Nephron (organoid): ENCODE measurements at regions not wholly inside any gene's neighbourhood (a gene's known extent, or its start where the extent isn't known, plus 50 kb on each side); places are given as distances from the start of the nearest gene placed in this dataset.

Experiments
- H3K27ac Mint-ChIP-seq, 3 experiments: 2 replicates each; pipeline ENCODE4 v1.8.0; 2020; ENCODE audit warnings: mixed read lengths in 3 of 3, mild to moderate bottlenecking in 2 of 3, moderate library complexity in 1 of 3
- H3K27me3 Mint-ChIP-seq: 2 replicates; pipeline ENCODE4 v1.8.0; 2021; ENCODE audit warnings: low read depth, mild to moderate bottlenecking, moderate library complexity, mixed read lengths
- H3K36me3 Mint-ChIP-seq: 2 replicates; pipeline ENCODE4 v1.8.0; 2020; ENCODE audit warnings: low read depth, mixed read lengths
- H3K4me1 Mint-ChIP-seq: 2 replicates; pipeline ENCODE4 v1.8.0; 2020; ENCODE audit warnings: mixed read lengths
- H3K4me3 Mint-ChIP-seq, 3 experiments: 2 replicates each; pipeline ENCODE4 v1.8.0; 2020; ENCODE audit warnings: mild to moderate bottlenecking in 3 of 3, mixed read lengths in 3 of 3, moderate library complexity in 2 of 3
- H3K9me3 Mint-ChIP-seq: 2 replicates; pipeline ENCODE4 v1.8.0; 2020; ENCODE audit warnings: mixed read lengths
- TF ChIP-seq, protein P1 (sequence below), 3 experiments: fragments of 200-600 bp; sonication (generic); IDR thresholded peaks; one replicate each; pipeline ENCODE4 v1.5.0; 2021; ENCODE audit warnings: antibody characterized with exemption in 3 of 3; ENCODE audit not compliant: unreplicated experiment in 3 of 3

DNA sequence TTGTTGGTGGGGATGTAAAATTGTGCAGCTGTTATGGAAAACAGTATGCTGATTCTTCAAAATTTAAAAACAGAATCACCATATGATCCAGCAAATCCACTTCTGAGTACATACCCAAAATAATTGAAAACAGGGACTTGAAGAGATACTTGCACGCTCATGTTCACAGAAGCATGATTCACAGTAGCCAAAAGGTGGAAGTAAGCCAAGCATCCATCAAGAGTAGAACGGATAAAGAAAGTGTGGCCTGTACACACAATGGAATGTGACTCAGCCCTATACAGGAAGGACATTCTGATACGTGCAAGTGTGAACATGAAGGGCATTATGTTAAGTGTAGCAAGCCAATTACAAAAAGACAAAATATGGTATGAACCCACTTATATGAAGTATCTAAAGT, 696.7 kb upstream of the CELF2 start:
- H3K9me3 Mint-ChIP-seq = peaks cover 5% of the 10 kb centered on the region
- no peaks in the 10 kb centered on the region for H3K27me3 Mint-ChIP-seq
- TF ChIP-seq, protein P1, sequence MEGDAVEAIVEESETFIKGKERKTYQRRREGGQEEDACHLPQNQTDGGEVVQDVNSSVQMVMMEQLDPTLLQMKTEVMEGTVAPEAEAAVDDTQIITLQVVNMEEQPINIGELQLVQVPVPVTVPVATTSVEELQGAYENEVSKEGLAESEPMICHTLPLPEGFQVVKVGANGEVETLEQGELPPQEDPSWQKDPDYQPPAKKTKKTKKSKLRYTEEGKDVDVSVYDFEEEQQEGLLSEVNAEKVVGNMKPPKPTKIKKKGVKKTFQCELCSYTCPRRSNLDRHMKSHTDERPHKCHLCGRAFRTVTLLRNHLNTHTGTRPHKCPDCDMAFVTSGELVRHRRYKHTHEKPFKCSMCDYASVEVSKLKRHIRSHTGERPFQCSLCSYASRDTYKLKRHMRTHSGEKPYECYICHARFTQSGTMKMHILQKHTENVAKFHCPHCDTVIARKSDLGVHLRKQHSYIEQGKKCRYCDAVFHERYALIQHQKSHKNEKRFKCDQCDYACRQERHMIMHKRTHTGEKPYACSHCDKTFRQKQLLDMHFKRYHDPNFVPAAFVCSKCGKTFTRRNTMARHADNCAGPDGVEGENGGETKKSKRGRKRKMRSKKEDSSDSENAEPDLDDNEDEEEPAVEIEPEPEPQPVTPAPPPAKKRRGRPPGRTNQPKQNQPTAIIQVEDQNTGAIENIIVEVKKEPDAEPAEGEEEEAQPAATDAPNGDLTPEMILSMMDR (IDR thresholded peaks at IDR 0.05; ENCODE audit: unreplicated experiment in 3 of 3) = no peak
- no peaks in the 10 kb centered on the region for H3K36me3 Mint-ChIP-seq
- no peak overlapping the region for H3K27ac Mint-ChIP-seq
- no peak overlapping the region for H3K4me3 Mint-ChIP-seq
- peaks cover 5% of the 10 kb centered on the region for H3K4me1 Mint-ChIP-seq

DNA sequence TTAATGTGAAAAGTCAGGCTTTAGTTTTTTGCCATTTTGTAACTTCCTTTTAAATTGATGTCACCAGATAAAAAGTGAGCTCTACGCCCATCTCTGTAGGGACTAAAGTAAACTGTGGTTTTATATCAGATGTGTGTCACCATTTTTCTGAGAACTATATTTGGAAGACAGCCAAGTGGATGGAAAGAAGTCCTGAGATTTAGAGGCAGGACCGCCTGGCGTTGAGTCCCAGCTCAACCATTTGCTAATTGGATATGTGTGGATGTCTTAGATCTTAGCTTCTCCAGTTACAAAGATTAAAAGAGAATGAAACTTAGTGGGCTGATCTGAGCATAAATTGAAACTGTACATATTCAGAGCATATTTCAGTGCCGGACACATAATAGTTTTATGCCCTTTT, 691.6 kb upstream of the CELF2 start:
- Mint-ChIP-seq H3K9me3 (no peaks in the 10 kb centered on the region), H3K27ac (no peak overlapping the region), H3K4me3 (no peak overlapping the region), H3K4me1 (peaks cover 5% of the 10 kb centered on the region), H3K36me3 (no peaks in the 10 kb centered on the region), H3K27me3 (no peaks in the 10 kb centered on the region)
- TF ChIP-seq, protein P1 (IDR thresholded peaks at IDR 0.05; ENCODE audit: unreplicated experiment in 3 of 3) = no peak

DNA sequence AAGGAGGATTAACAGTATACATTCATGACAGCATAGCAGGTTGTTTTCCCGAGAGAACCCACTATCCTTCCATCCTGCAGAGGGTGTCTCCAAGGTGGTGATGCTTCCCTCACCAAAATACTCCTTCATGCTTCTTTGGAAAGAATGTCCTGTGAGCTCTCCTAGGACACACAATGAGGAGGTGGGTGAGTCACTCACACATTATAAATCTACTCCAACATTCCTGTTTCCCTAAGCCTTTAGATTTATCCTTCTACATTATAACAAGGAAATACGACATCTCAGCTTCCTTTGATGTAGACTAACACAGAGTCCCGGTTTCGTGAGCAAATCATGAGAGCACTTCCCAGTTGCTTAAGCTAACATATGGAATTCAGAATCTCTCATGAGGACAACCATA, 689.7 kb upstream of the CELF2 start:
- H3K9me3 Mint-ChIP-seq = no peaks in the 10 kb centered on the region
- no peaks in the 10 kb centered on the region for H3K36me3 Mint-ChIP-seq
- no peaks in the 10 kb centered on the region for H3K27me3 Mint-ChIP-seq
- H3K4me3 Mint-ChIP-seq = no peak overlapping the region
- TF ChIP-seq, protein P1 (IDR thresholded peaks at IDR 0.05; ENCODE audit: unreplicated experiment in 3 of 3) = no peak
- H3K4me1 Mint-ChIP-seq = peaks cover 5% of the 10 kb centered on the region
- no peak overlapping the region for H3K27ac Mint-ChIP-seq

DNA sequence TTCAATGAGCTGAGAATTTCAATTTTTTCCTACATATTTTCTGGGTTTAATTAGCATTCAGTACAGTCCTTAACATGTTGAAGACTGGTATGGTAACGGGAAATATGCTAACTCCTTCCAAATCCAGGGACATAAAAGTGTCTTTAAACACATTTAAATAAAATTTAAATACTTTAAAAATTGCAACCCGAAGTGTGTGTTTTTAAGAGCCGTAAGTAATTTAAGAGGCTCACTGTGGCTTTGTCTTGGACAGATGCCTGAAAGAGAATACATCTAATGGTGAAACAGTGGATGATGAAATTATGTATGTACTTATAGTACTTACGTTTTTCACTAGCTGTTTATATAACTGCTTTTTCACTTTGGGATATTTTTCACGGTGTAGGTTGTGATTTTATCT, 687.3 kb upstream of the CELF2 start:
- peaks cover 3% of the 10 kb centered on the region for H3K4me1 Mint-ChIP-seq
- TF ChIP-seq, protein P1 (IDR thresholded peaks at IDR 0.05; ENCODE audit: unreplicated experiment in 3 of 3) = no peak
- peak overlapping the region in 1 of 3 experiments; percentile 54 for H3K27ac Mint-ChIP-seq
- H3K9me3 Mint-ChIP-seq = no peaks in the 10 kb centered on the region
- peaks cover 4% of the 10 kb centered on the region for H3K27me3 Mint-ChIP-seq
- no peak overlapping the region for H3K4me3 Mint-ChIP-seq
- no peaks in the 10 kb centered on the region for H3K36me3 Mint-ChIP-seq

DNA sequence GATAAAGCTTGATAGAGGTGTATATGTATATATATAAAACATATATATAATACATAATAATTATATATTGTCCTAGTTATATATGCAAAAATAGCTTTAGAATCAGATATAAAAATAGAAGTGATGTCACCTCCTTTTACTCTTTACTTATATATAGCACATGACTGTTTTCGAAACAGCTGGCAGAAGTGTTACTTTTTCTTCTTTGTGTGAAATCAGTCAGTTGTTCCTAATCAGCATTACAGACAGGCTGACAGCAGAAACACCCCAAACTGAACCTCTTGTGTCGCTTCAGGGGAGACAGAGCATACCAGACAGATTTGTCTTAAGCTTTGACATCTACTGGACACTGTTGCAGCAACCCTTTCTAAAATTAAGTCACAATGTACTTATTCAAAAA, 684.9 kb upstream of the CELF2 start:
- Mint-ChIP-seq H3K27ac (no peak overlapping the region), H3K4me1 (no peaks in the 10 kb centered on the region), H3K4me3 (no peak overlapping the region), H3K36me3 (no peaks in the 10 kb centered on the region), H3K9me3 (no peaks in the 10 kb centered on the region), H3K27me3 (peaks cover 4% of the 10 kb centered on the region)
- TF ChIP-seq, protein P1 (IDR thresholded peaks at IDR 0.05; ENCODE audit: unreplicated experiment in 3 of 3) = no peak

DNA sequence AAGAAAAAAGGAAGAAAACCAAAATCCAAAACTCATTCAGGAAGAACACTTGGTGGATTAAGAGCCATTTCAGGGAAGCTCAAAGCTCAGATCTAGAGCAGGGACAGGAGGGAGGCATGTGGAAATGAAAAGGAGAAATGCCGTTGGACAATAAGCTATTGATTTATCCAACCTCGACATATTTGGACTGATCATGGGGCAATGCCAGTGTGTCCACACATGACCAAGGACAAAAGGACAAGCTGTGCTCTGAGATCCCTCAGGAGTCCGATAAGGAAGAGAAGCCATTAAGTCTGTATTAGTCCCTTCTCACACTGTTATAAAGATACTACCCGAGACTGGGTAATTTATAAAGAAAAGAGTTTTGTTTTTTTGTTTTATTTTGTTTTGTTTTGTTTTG, 684.0 kb upstream of the CELF2 start:
- H3K27ac Mint-ChIP-seq = no peak overlapping the region
- TF ChIP-seq, protein P1 (IDR thresholded peaks at IDR 0.05; ENCODE audit: unreplicated experiment in 3 of 3) = no peak
- H3K9me3 Mint-ChIP-seq = no peaks in the 10 kb centered on the region
- no peaks in the 10 kb centered on the region for H3K4me1 Mint-ChIP-seq
- no peak overlapping the region for H3K4me3 Mint-ChIP-seq
- peaks cover 4% of the 10 kb centered on the region for H3K27me3 Mint-ChIP-seq
- no peaks in the 10 kb centered on the region for H3K36me3 Mint-ChIP-seq
